ENCODE measurements at regions not wholly inside any gene's neighbourhood (a gene's known extent, or its start where the extent isn't known, plus 50 kb on each side); places are given as distances from the start of the nearest gene placed in this dataset.

GRCh38 chr21:41639336-41639735 lies 127.5 kb downstream of the RIPK4 start:
- Histone ChIP-seq H4K20me1 (ENCODE audit: control insufficient read depth, insufficient read depth, low read depth, low read length) (no peaks in the 10 kb centered on the region), H3K4me3 (ENCODE audit: low read length) (no peak overlapping the region), H3K9me2 (replicated peaks; ENCODE audit: control insufficient read depth, low read length) (no peaks in the 10 kb centered on the region), H3K9me3 (ENCODE audit: control insufficient read depth, insufficient read depth, low read length) (no peaks in the 10 kb centered on the region), H3K36me3 (ENCODE audit: control insufficient read depth, low read length) (no peaks in the 10 kb centered on the region), H3K27me3 (ENCODE audit: control insufficient read depth, low read length) (peaks cover 16% of the 10 kb centered on the region), H3K4me1 (ENCODE audit: control insufficient read depth, low read length) (no peaks in the 10 kb centered on the region), H3K27ac (ENCODE audit: low read depth, low read length) (no peak overlapping the region), H3K79me2 (ENCODE audit: control insufficient read depth, low read length) (no peaks in the 10 kb centered on the region), H3F3A (ENCODE audit: control insufficient read depth, insufficient read depth) (no peaks in the 10 kb centered on the region), H3K4me2 (ENCODE audit: low read length) (no peak overlapping the region)
- no peak for TF ChIP-seq EZH2phosphoT487 (IDR thresholded peaks at IDR 0.05; ENCODE audit: borderline replicate concordance, low read length)
- TF ChIP-seq CTCF (IDR thresholded peaks at IDR 0.05; ENCODE audit: low read depth, low read length, poor library complexity, severe bottlenecking): no peak

- TF ChIP-seq EZH2phosphoT487 (IDR thresholded peaks at IDR 0.05; ENCODE audit: borderline replicate concordance, low read length) (no peak), CTCF (IDR thresholded peaks at IDR 0.05; ENCODE audit: low read depth, low read length, poor library complexity, severe bottlenecking) (no peak)
- Histone ChIP-seq H3K27me3 (ENCODE audit: control insufficient read depth, low read length) (peaks cover 16% of the 10 kb centered on the region), H3K79me2 (ENCODE audit: control insufficient read depth, low read length) (no peaks in the 10 kb centered on the region), H3F3A (ENCODE audit: control insufficient read depth, insufficient read depth) (no peaks in the 10 kb centered on the region), H3K9me3 (ENCODE audit: control insufficient read depth, insufficient read depth, low read length) (no peaks in the 10 kb centered on the region), H3K27ac (ENCODE audit: low read depth, low read length) (no peak overlapping the region), H3K4me1 (ENCODE audit: control insufficient read depth, low read length) (no peaks in the 10 kb centered on the region), H3K4me3 (ENCODE audit: low read length) (no peak overlapping the region), H3K9me2 (replicated peaks; ENCODE audit: control insufficient read depth, low read length) (no peaks in the 10 kb centered on the region), H3K4me2 (ENCODE audit: low read length) (no peak overlapping the region), H4K20me1 (ENCODE audit: control insufficient read depth, insufficient read depth, low read depth, low read length) (no peaks in the 10 kb centered on the region), H3K36me3 (ENCODE audit: control insufficient read depth, low read length) (no peaks in the 10 kb centered on the region)
These were observed 128.6 kb downstream of the RIPK4 start for GRCh38 chr21:41638201-41638790.

- no peaks in the 10 kb centered on the region for H3K9me2 ChIP-seq (replicated peaks; ENCODE audit: control insufficient read depth, low read length)
- no peaks in the 10 kb centered on the region for H3F3A ChIP-seq (ENCODE audit: control insufficient read depth, insufficient read depth)
- H3K4me3 ChIP-seq (ENCODE audit: low read length): no peak overlapping the region
- H3K4me2 ChIP-seq (ENCODE audit: low read length): no peak overlapping the region
- no peaks in the 10 kb centered on the region for H3K79me2 ChIP-seq (ENCODE audit: control insufficient read depth, low read length)
- TF ChIP-seq EZH2phosphoT487 (IDR thresholded peaks at IDR 0.05; ENCODE audit: borderline replicate concordance, low read length) (no peak), CTCF (IDR thresholded peaks at IDR 0.05; ENCODE audit: low read depth, low read length, poor library complexity, severe bottlenecking) (no peak)
- no peaks in the 10 kb centered on the region for H3K9me3 ChIP-seq (ENCODE audit: control insufficient read depth, insufficient read depth, low read length)
- no peaks in the 10 kb centered on the region for H4K20me1 ChIP-seq (ENCODE audit: control insufficient read depth, insufficient read depth, low read depth, low read length)
- H3K4me1 ChIP-seq (ENCODE audit: control insufficient read depth, low read length): no peaks in the 10 kb centered on the region
- H3K36me3 ChIP-seq (ENCODE audit: control insufficient read depth, low read length): no peaks in the 10 kb centered on the region
- no peak overlapping the region for H3K27ac ChIP-seq (ENCODE audit: low read depth, low read length)
- peaks cover 10% of the 10 kb centered on the region for H3K27me3 ChIP-seq (ENCODE audit: control insufficient read depth, low read length)
These were observed 129.0 kb upstream of the TMPRSS2 start for GRCh38 chr21:41636636-41637630.
